Left lung (tissue), 4 donors: ENCODE measurements at regions not wholly inside any gene's neighbourhood (a gene's known extent, or its start where the extent isn't known, plus 50 kb on each side); places are given as distances from the start of the nearest gene placed in this dataset.

Source experiments
- ATAC-seq: fragments of 200-7000 bp; cut with Tn5 transposase; one replicate; pipeline ENCODE4 v1.9.1; 2020; ENCODE audit warnings: moderate library complexity
- DNase-seq, 4 donors: peaks; one replicate each; pipeline ENCODE4 v3.0.0-alpha.2; 2013 to 2020
- H3K27ac ChIP-seq, 2 donors: fragments of 200-600 bp; sonication (generic) in 1 of 2; one replicate each; pipeline versions ENCODE4 v1.5.0 to v1.8.0; 2020 to 2021
- H3K27me3 ChIP-seq, 2 donors: fragments of 200-600 bp; sonication (generic) in 1 of 2; one replicate each; pipeline versions ENCODE4 v1.5.0 to v1.8.0; 2020 to 2021
- H3K36me3 ChIP-seq, 2 donors: fragments of 200-600 bp; sonication (generic) in 1 of 2; one replicate each; pipeline versions ENCODE4 v1.5.0 to v1.8.0; 2020 to 2021
- H3K4me1 ChIP-seq, 2 donors: fragments of 200-600 bp; one replicate each; pipeline ENCODE4 v1.8.0; 2021
- H3K4me3 ChIP-seq, 2 donors: fragments of 200-600 bp; sonication (generic) in 1 of 2; one replicate each; pipeline versions ENCODE4 v1.5.0 to v1.8.0; 2020 to 2021; ENCODE audit warnings: mild to moderate bottlenecking in 1 of 2
- H3K9me3 ChIP-seq, 2 donors: fragments of 200-600 bp; sonication (generic) in 1 of 2; one replicate each; pipeline versions ENCODE4 v1.5.0 to v1.8.0; 2020 to 2021
- CTCF ChIP-seq, 2 donors: fragments of 200-600 bp; sonication (generic) in 1 of 2; IDR thresholded peaks; one replicate each; pipeline versions ENCODE4 v1.5.0 to v1.8.0; 2021; ENCODE audit warnings: antibody characterized with exemption in 2 of 2
- intact Hi-C, 2 donors: fragments of 100-400 bp; cut with DNase I; formaldehyde crosslinking; loops; one replicate each; pipeline versions ENCODE4 v1.11.2 to v1.14.2; 2022
- donor health status: DM: no; HTN: yes; CAD: no.
- donor health status: DM: no; HTN: no; CAD: no.

GRCh38 chr13:67990868-67991267 lies 760.7 kb upstream of the PCDH9 start:
- DNase-seq: no peak
- Histone ChIP-seq H3K27me3 (no peaks in the 10 kb centered on the region), H3K9me3 (peaks cover 0 to 3% of the 10 kb centered on the region in 2 donors), H3K27ac (no peak overlapping the region), H3K4me3 (no peak overlapping the region), H3K4me1 (no peaks in the 10 kb centered on the region), H3K36me3 (no peaks in the 10 kb centered on the region)
- TF ChIP-seq CTCF (IDR thresholded peaks at IDR 0.05): no peak
- intact Hi-C loops: no loop called here
- no peak for ATAC-seq

- H3K27me3 ChIP-seq: no peaks in the 10 kb centered on the region
- no peak for TF ChIP-seq CTCF (IDR thresholded peaks at IDR 0.05)
- no peak for DNase-seq
- H3K4me1 ChIP-seq: no peaks in the 10 kb centered on the region
- intact Hi-C loops: no loop called here
- H3K36me3 ChIP-seq: no peaks in the 10 kb centered on the region
- peaks cover 0 to 5% of the 10 kb centered on the region in 2 donors for H3K9me3 ChIP-seq
- no peak overlapping the region for H3K27ac ChIP-seq
- no peak for ATAC-seq
- H3K4me3 ChIP-seq: no peak overlapping the region
Measured at GRCh38 chr13:67986234-67986633, 756.1 kb upstream of the PCDH9 start.

GRCh38 chr13:67977066-67977465 lies 746.9 kb upstream of the PCDH9 start:
- Histone ChIP-seq H3K9me3 (peaks cover 0 to 5% of the 10 kb centered on the region in 2 donors), H3K4me1 (no peaks in the 10 kb centered on the region), H3K36me3 (no peaks in the 10 kb centered on the region), H3K4me3 (no peak overlapping the region), H3K27me3 (no peaks in the 10 kb centered on the region), H3K27ac (no peak overlapping the region)
- no peak for TF ChIP-seq CTCF (IDR thresholded peaks at IDR 0.05)
- no peak for ATAC-seq
- intact Hi-C loops: no loop called here
- no peak for DNase-seq

GRCh38 chr13:67971291-67971690 lies 741.2 kb upstream of the PCDH9 start:
- DNase-seq: no peak
- no peaks in the 10 kb centered on the region for H3K36me3 ChIP-seq
- TF ChIP-seq CTCF (IDR thresholded peaks at IDR 0.05): no peak
- H3K27ac ChIP-seq: no peak overlapping the region
- intact Hi-C loops: no loop called here
- no peak for ATAC-seq
- no peak overlapping the region for H3K4me3 ChIP-seq
- H3K27me3 ChIP-seq: no peaks in the 10 kb centered on the region
- no peaks in the 10 kb centered on the region for H3K9me3 ChIP-seq
- no peaks in the 10 kb centered on the region for H3K4me1 ChIP-seq

- Histone ChIP-seq H3K27me3 (no peaks in the 10 kb centered on the region), H3K27ac (no peak overlapping the region), H3K36me3 (no peaks in the 10 kb centered on the region), H3K9me3 (no peaks in the 10 kb centered on the region), H3K4me3 (no peak overlapping the region), H3K4me1 (no peaks in the 10 kb centered on the region)
- TF ChIP-seq CTCF (IDR thresholded peaks at IDR 0.05): no peak
- no peak for DNase-seq
- no peak for ATAC-seq
- intact Hi-C loops: no loop called here
Measured at GRCh38 chr13:67967031-67967430, 736.9 kb upstream of the PCDH9 start.
